ENCODE measurements at regions not wholly inside any gene's neighbourhood (a gene's known extent, or its start where the extent isn't known, plus 50 kb on each side); places are given as distances from the start of the nearest gene placed in this dataset.

GRCh38 chr7:3241686-3242258 lies 59.3 kb upstream of the SDK1 start:
- Histone ChIP-seq H3K9ac (ENCODE audit: control insufficient read depth, extremely low read depth, insufficient read depth, low read length) (no peak overlapping the region), H3K27me3 (ENCODE audit: control insufficient read depth, extremely low read depth, insufficient read depth, low read length) (no peaks in the 10 kb centered on the region), H3K4me1 (ENCODE audit: control insufficient read depth, extremely low read depth, insufficient read depth, low read length) (no peaks in the 10 kb centered on the region), H2AFZ (ENCODE audit: control insufficient read depth, low read length) (no peak overlapping the region), H3K4me2 (ENCODE audit: control insufficient read depth, extremely low read depth, insufficient read depth, low read depth, low read length) (no peak overlapping the region), H3K79me2 (ENCODE audit: control insufficient read depth, insufficient read depth, low read length) (no peaks in the 10 kb centered on the region), H4K20me1 (ENCODE audit: control insufficient read depth, extremely low read depth, insufficient read depth, low read length) (no peaks in the 10 kb centered on the region), H3K9me1 (ENCODE audit: control insufficient read depth, extremely low read depth, insufficient read depth, low read length) (no peaks in the 10 kb centered on the region), H3K4me3 (ENCODE audit: control insufficient read depth in 2 of 3, extremely low read depth in 1 of 3, insufficient read depth in 2 of 3, low read depth in 1 of 3, low read length in 3 of 3) (no peak overlapping the region), H3K27ac (ENCODE audit: control insufficient read depth, insufficient read depth, low read length) (no peak overlapping the region), H3K36me3 (ENCODE audit: control insufficient read depth in 2 of 2, extremely low read depth in 1 of 2, insufficient read depth in 2 of 2, low read length in 2 of 2) (no peaks in the 10 kb centered on the region), H3K9me3 (ENCODE audit: control insufficient read depth, low read depth, low read length) (no peaks in the 10 kb centered on the region)
- no peak for TF ChIP-seq CTCF (optimal IDR thresholded peaks at IDR 0.05 in 1 of 3, IDR thresholded peaks at IDR 0.05 in 1 of 3, conservative IDR thresholded peaks at IDR 0.05 in 1 of 3; ENCODE audit: extremely low read depth in 1 of 3, insufficient read depth in 2 of 3, low read length in 3 of 3)
- TF ChIP-seq EZH2 (IDR thresholded peaks at IDR 0.05; ENCODE audit: low read length) = no peak
- dilution Hi-C loops (cut with MboI; ENCODE audit: extremely low pct_ligation_motif_present, low sequenced_read_pairs) = no loop called here
- DNase-seq (ENCODE audit: low read depth, low spot score) (no peak), FAIRE-seq (no peak)

- H3K4me1 ChIP-seq (ENCODE audit: control insufficient read depth, extremely low read depth, insufficient read depth, low read length) = no peaks in the 10 kb centered on the region
Measured at GRCh38 chr7:3242398-3242972, 58.6 kb upstream of the SDK1 start.

More at GRCh38 chr7:3242398-3242972, 58.6 kb upstream of the SDK1 start:
- Histone ChIP-seq H3K27ac (ENCODE audit: control insufficient read depth, insufficient read depth, low read length) (no peak overlapping the region), H3K36me3 (ENCODE audit: control insufficient read depth in 2 of 2, extremely low read depth in 1 of 2, insufficient read depth in 2 of 2, low read length in 2 of 2) (no peaks in the 10 kb centered on the region), H3K27me3 (ENCODE audit: control insufficient read depth, extremely low read depth, insufficient read depth, low read length) (no peaks in the 10 kb centered on the region), H3K79me2 (ENCODE audit: control insufficient read depth, insufficient read depth, low read length) (no peaks in the 10 kb centered on the region), H2AFZ (ENCODE audit: control insufficient read depth, low read length) (no peak overlapping the region), H4K20me1 (ENCODE audit: control insufficient read depth, extremely low read depth, insufficient read depth, low read length) (no peaks in the 10 kb centered on the region), H3K9me1 (ENCODE audit: control insufficient read depth, extremely low read depth, insufficient read depth, low read length) (no peaks in the 10 kb centered on the region), H3K4me3 (ENCODE audit: control insufficient read depth in 2 of 3, extremely low read depth in 1 of 3, insufficient read depth in 2 of 3, low read depth in 1 of 3, low read length in 3 of 3) (no peak overlapping the region), H3K9ac (ENCODE audit: control insufficient read depth, extremely low read depth, insufficient read depth, low read length) (no peak overlapping the region), H3K4me2 (ENCODE audit: control insufficient read depth, extremely low read depth, insufficient read depth, low read depth, low read length) (no peak overlapping the region), H3K9me3 (ENCODE audit: control insufficient read depth, low read depth, low read length) (no peaks in the 10 kb centered on the region)
- no peak for DNase-seq (ENCODE audit: low read depth, low spot score)
- FAIRE-seq = no peak
- dilution Hi-C loops (cut with MboI; ENCODE audit: extremely low pct_ligation_motif_present, low sequenced_read_pairs) = no loop called here
- TF ChIP-seq EZH2 (IDR thresholded peaks at IDR 0.05; ENCODE audit: low read length) (no peak), CTCF (optimal IDR thresholded peaks at IDR 0.05 in 1 of 3, IDR thresholded peaks at IDR 0.05 in 1 of 3, conservative IDR thresholded peaks at IDR 0.05 in 1 of 3; ENCODE audit: extremely low read depth in 1 of 3, insufficient read depth in 2 of 3, low read length in 3 of 3) (no peak)

Data from keratinocyte (primary cell).